OCI-LY7 (cell line): ENCODE measurements at regions not wholly inside any gene's neighbourhood (a gene's known extent, or its start where the extent isn't known, plus 50 kb on each side); places are given as distances from the start of the nearest gene placed in this dataset.

Experiments
- BruUV-seq: library from RNA; stranded (reverse); fragments of 400-500 nt; replicated peaks from 2 replicates; lab custom pipeline; 2021; lab: Mats Ljungman, UMichigan
- CTCF ChIA-PET: fragments of 300-600 bp; sonication (Branson Sonifier 250); formaldehyde crosslinking; loops from one replicate; lab custom pipeline; 2022; ENCODE audit warnings: antibody characterized with exemption; ENCODE audit not compliant: unreplicated experiment; lab: Charles Lee
- POLR2A ChIA-PET: fragments of 300-600 bp; sonication (Branson Sonifier 250); formaldehyde crosslinking; loops from one replicate; lab custom pipeline; 2022; ENCODE audit warnings: antibody characterized with exemption; lab: Charles Lee
- DNase-seq: peaks from one replicate; pipeline ENCODE4 v3.0.0-alpha.2; 2015; ENCODE audit warnings: low spot score
- H2AFZ ChIP-seq: fragments of 200-600 bp; sonication (generic), shearing (Covaris generic); 2 replicates; pipeline ENCODE4 v1.6.1; 2014; ENCODE audit warnings: mild to moderate bottlenecking, antibody characterized with exemption, low read length, moderate library complexity
- H3K27ac ChIP-seq: fragments of 200-600 bp; sonication (generic); 2 replicates; pipeline ENCODE4 v1.5.1; 2014; ENCODE audit warnings: mixed run types, low read depth, mild to moderate bottlenecking, moderate library complexity, low read length, inconsistent platforms; ENCODE audit not compliant: poor library complexity, severe bottlenecking
- H3K36me3 ChIP-seq: fragments of 200-600 bp; sonication (generic); 2 replicates; pipeline ENCODE4 v1.6.1; 2014; ENCODE audit warnings: mild to moderate bottlenecking, antibody characterized with exemption, low read length, moderate library complexity, mixed read lengths; ENCODE audit not compliant: insufficient read depth
- H3K4me1 ChIP-seq: fragments of 200-600 bp; sonication (generic); 2 replicates; pipeline ENCODE4 v1.5.1; 2014; ENCODE audit warnings: mild to moderate bottlenecking, low read length; ENCODE audit not compliant: insufficient read depth, poor library complexity, severe bottlenecking
- H3K4me2 ChIP-seq: fragments of 200-600 bp; sonication (generic); 2 replicates; pipeline ENCODE4 v1.6.1; 2014; ENCODE audit warnings: mild to moderate bottlenecking, low read length
- H3K4me3 ChIP-seq: fragments of 200-600 bp; sonication (generic); 2 replicates; pipeline ENCODE4 v1.5.1; 2014; ENCODE audit warnings: mild to moderate bottlenecking, low read depth, low read length; ENCODE audit not compliant: poor library complexity, severe bottlenecking
- H3K79me2 ChIP-seq: fragments of 200-600 bp; sonication (generic); 2 replicates; pipeline ENCODE4 v1.6.1; 2016; ENCODE audit warnings: low read depth, mild to moderate bottlenecking, low read length, moderate library complexity, mixed read lengths; ENCODE audit not compliant: insufficient read depth
- H3K9me2 ChIP-seq: fragments of 200-600 bp; sonication (generic); 2 replicates; pipeline ENCODE4 v1.6.1; 2016; ENCODE audit warnings: mild to moderate bottlenecking, low read length, mixed read lengths; ENCODE audit not compliant: insufficient read depth
- H3K9me3 ChIP-seq: fragments of 200-600 bp; sonication (generic); 2 replicates; pipeline ENCODE4 v1.6.1; 2014; ENCODE audit warnings: mild to moderate bottlenecking, mixed run types, low read length, mixed read lengths
- H4K20me1 ChIP-seq: fragments of 200-600 bp; sonication (generic); 2 replicates; pipeline ENCODE4 v1.6.1; 2014; ENCODE audit warnings: mild to moderate bottlenecking, antibody characterized with exemption, low read length, moderate library complexity, mixed read lengths; ENCODE audit not compliant: insufficient read depth
- CTCF ChIP-seq: fragments of 200-600 bp; sonication (generic); conservative IDR thresholded peaks from 2 replicates; pipeline ENCODE4 v1.5.1; 2014; ENCODE audit warnings: mild to moderate bottlenecking, antibody characterized with exemption, low read length, moderate library complexity, mixed read lengths
- EZH2phosphoT487 ChIP-seq: fragments of 200-600 bp; sonication (generic); IDR thresholded peaks from 2 replicates; pipeline ENCODE4 v1.6.1; 2018; ENCODE audit warnings: low read depth, borderline replicate concordance, mild to moderate bottlenecking, mixed run types, antibody characterized with exemption, low read length, moderate library complexity, mixed read lengths
- intact Hi-C: fragments of 100-400 bp; cut with micrococcal nuclease; formaldehyde crosslinking; loops from one replicate; pipeline ENCODE4 v1.10.0; 2022; ENCODE audit not compliant: unreplicated experiment

GRCh38 chr10:47123716-47124288 lies 176.2 kb upstream of the GDF10 start:
- CTCF ChIA-PET, result no interaction called here

GRCh38 chr10:47127188-47127785 lies 172.7 kb upstream of the GDF10 start:
- Histone ChIP-seq H3K9me2 (no peaks in the 10 kb centered on the region), H3K4me1 (no peaks in the 10 kb centered on the region), H4K20me1 (no peaks in the 10 kb centered on the region), H3K79me2 (no peaks in the 10 kb centered on the region), H3K4me3 (no peak overlapping the region), H3K4me2 (no peak overlapping the region), H3K36me3 (no peaks in the 10 kb centered on the region), H2AFZ (no peak overlapping the region), H3K9me3 (no peaks in the 10 kb centered on the region), H3K27ac (no peak overlapping the region)
- ChIA-PET CTCF (no interaction called here), POLR2A (no interaction called here)
- intact Hi-C loops, result no loop called here
- no peak for TF ChIP-seq EZH2phosphoT487
- no peak for TF ChIP-seq CTCF
- BruUV-seq, result no TSS peak
- DNase-seq, result no peak

More at GRCh38 chr10:47123716-47124288, 176.2 kb upstream of the GDF10 start:
- POLR2A ChIA-PET, result no interaction called here
- Histone ChIP-seq H2AFZ (no peak overlapping the region), H3K79me2 (no peaks in the 10 kb centered on the region), H4K20me1 (no peaks in the 10 kb centered on the region), H3K4me3 (no peak overlapping the region), H3K36me3 (no peaks in the 10 kb centered on the region), H3K4me1 (no peaks in the 10 kb centered on the region), H3K9me2 (no peaks in the 10 kb centered on the region), H3K4me2 (no peak overlapping the region), H3K27ac (no peak overlapping the region), H3K9me3 (no peaks in the 10 kb centered on the region)
- no peak for DNase-seq
- TF ChIP-seq EZH2phosphoT487, result no peak
- TF ChIP-seq CTCF, result no peak
- intact Hi-C loops, result no loop called here
- no TSS peak for BruUV-seq

- POLR2A ChIA-PET, result no interaction called here
- H4K20me1 ChIP-seq, result no peaks in the 10 kb centered on the region
- no peaks in the 10 kb centered on the region for H3K79me2 ChIP-seq
- H3K4me1 ChIP-seq, result no peaks in the 10 kb centered on the region
- intact Hi-C loops, result no loop called here
- H3K4me2 ChIP-seq, result no peak overlapping the region
- no peak for DNase-seq
- H3K9me2 ChIP-seq, result no peaks in the 10 kb centered on the region
- H3K27ac ChIP-seq, result no peak overlapping the region
- no peaks in the 10 kb centered on the region for H3K9me3 ChIP-seq
- no peak for TF ChIP-seq EZH2phosphoT487
- TF ChIP-seq CTCF, result no peak
- no peak overlapping the region for H2AFZ ChIP-seq
- CTCF ChIA-PET, result no interaction called here
- no peaks in the 10 kb centered on the region for H3K36me3 ChIP-seq
- no peak overlapping the region for H3K4me3 ChIP-seq
- no TSS peak for BruUV-seq
Measured at GRCh38 chr10:47130491-47130890, 169.5 kb upstream of the GDF10 start.
